ENCODE measurements at regions not wholly inside any gene's neighbourhood (a gene's known extent, or its start where the extent isn't known, plus 50 kb on each side); places are given as distances from the start of the nearest gene placed in this dataset.

- H3K4me3 ChIP-seq: no peak overlapping the region
- intact Hi-C loops (cut with DNase I): no loop called here
- no peaks in the 10 kb centered on the region for H3K27me3 ChIP-seq
- no peaks in the 10 kb centered on the region for H3K4me1 ChIP-seq
- H3K27ac ChIP-seq: no peak overlapping the region
- TF ChIP-seq CTCF (IDR thresholded peaks at IDR 0.05) (no peak), POLR2A (IDR thresholded peaks at IDR 0.05) (no peak)
- no peak for ATAC-seq
- no peaks in the 10 kb centered on the region for H3K9me3 ChIP-seq
- WGBS (ENCODE audit: insufficient coverage, low coverage, low lambda C conversion rate, missing lambda C conversion rate): 45% methylated on average over 2 of the region's 2 CpGs
- no peaks in the 10 kb centered on the region for H3K36me3 ChIP-seq
- DNase-seq: no peak
Measured at GRCh38 chr10:83927166-83927565, 212.1 kb upstream of the GHITM start.

- H3K4me3 ChIP-seq: no peak overlapping the region
Measured at GRCh38 chr10:83929399-83929798, 209.9 kb upstream of the GHITM start.

GRCh38 chr10:83931669-83932068 lies 207.6 kb upstream of the GHITM start:
- WGBS (ENCODE audit: insufficient coverage, low coverage, low lambda C conversion rate, missing lambda C conversion rate): 63% methylated on average over 3 of the region's 3 CpGs

More at GRCh38 chr10:83929399-83929798, 209.9 kb upstream of the GHITM start:
- ATAC-seq (no peak), DNase-seq (no peak)
- H3K27ac ChIP-seq: no peak overlapping the region
- intact Hi-C loops (cut with DNase I): no loop called here
- 24% methylated on average over 3 of the region's 3 CpGs for WGBS (ENCODE audit: insufficient coverage, low coverage, low lambda C conversion rate, missing lambda C conversion rate)
- no peaks in the 10 kb centered on the region for H3K4me1 ChIP-seq
- TF ChIP-seq POLR2A (IDR thresholded peaks at IDR 0.05): no peak
- TF ChIP-seq CTCF (IDR thresholded peaks at IDR 0.05): no peak
- H3K9me3 ChIP-seq: no peaks in the 10 kb centered on the region
- H3K27me3 ChIP-seq: no peaks in the 10 kb centered on the region
- no peaks in the 10 kb centered on the region for H3K36me3 ChIP-seq

GRCh38 chr10:83932245-83932644 lies 207.1 kb upstream of the GHITM start:
- no peak for TF ChIP-seq CTCF (IDR thresholded peaks at IDR 0.05)
- no peak for TF ChIP-seq POLR2A (IDR thresholded peaks at IDR 0.05)
- DNase-seq (no peak), ATAC-seq (no peak)
- Histone ChIP-seq H3K4me1 (no peaks in the 10 kb centered on the region), H3K36me3 (no peaks in the 10 kb centered on the region), H3K27ac (no peak overlapping the region), H3K27me3 (no peaks in the 10 kb centered on the region), H3K4me3 (no peak overlapping the region), H3K9me3 (no peaks in the 10 kb centered on the region)
- 79% methylated on average over 2 of the region's 2 CpGs for WGBS (ENCODE audit: insufficient coverage, low coverage, low lambda C conversion rate, missing lambda C conversion rate)
- intact Hi-C loops (cut with DNase I): no loop called here

More at GRCh38 chr10:83931669-83932068, 207.6 kb upstream of the GHITM start:
- H3K4me1 ChIP-seq: no peaks in the 10 kb centered on the region
- no peaks in the 10 kb centered on the region for H3K36me3 ChIP-seq
- TF ChIP-seq POLR2A (IDR thresholded peaks at IDR 0.05) (no peak), CTCF (IDR thresholded peaks at IDR 0.05) (no peak)
- DNase-seq (no peak), ATAC-seq (no peak)
- no peak overlapping the region for H3K4me3 ChIP-seq
- intact Hi-C loops (cut with DNase I): no loop called here
- H3K9me3 ChIP-seq: no peaks in the 10 kb centered on the region
- H3K27me3 ChIP-seq: no peaks in the 10 kb centered on the region
- H3K27ac ChIP-seq: no peak overlapping the region

GRCh38 chr10:83934062-83934461 lies 205.2 kb upstream of the GHITM start:
- Histone ChIP-seq H3K27me3 (no peaks in the 10 kb centered on the region), H3K9me3 (no peaks in the 10 kb centered on the region), H3K4me3 (no peak overlapping the region), H3K36me3 (no peaks in the 10 kb centered on the region), H3K4me1 (no peaks in the 10 kb centered on the region), H3K27ac (no peak overlapping the region)
- WGBS (ENCODE audit: insufficient coverage, low coverage, low lambda C conversion rate, missing lambda C conversion rate): 69% methylated on average over 3 of the region's 3 CpGs
- TF ChIP-seq POLR2A (IDR thresholded peaks at IDR 0.05) (no peak), CTCF (IDR thresholded peaks at IDR 0.05) (no peak)
- ATAC-seq (no peak), DNase-seq (no peak)
- intact Hi-C loops (cut with DNase I): no loop called here
